H1 (cell line): ENCODE measurements at regions not wholly inside any gene's neighbourhood (a gene's known extent, or its start where the extent isn't known, plus 50 kb on each side); places are given as distances from the start of the nearest gene placed in this dataset.

Experiments
- CBX5 ChIP-seq: fragments of 300-800, 300-1000 bp; sonication (generic); IDR thresholded peaks from 2 replicates; pipeline ENCODE4 v1.7.1; 2016; ENCODE audit warnings: antibody characterized with exemption, low read length, low read depth
- CHD2 ChIP-seq: IDR thresholded peaks from 2 replicates; pipeline ENCODE4 v1.6.1; 2012; ENCODE audit warnings: low read length, improper control_type of control experiment
- CTCF ChIP-seq, 3 experiments: IDR thresholded peaks; 1 replicate in 2 of 3; 2 replicates in 1 of 3; pipeline versions ENCODE4 v1.5.1 to v1.6.1; 2011; ENCODE audit warnings: low read length in 3 of 3, mild to moderate bottlenecking in 3 of 3, inconsistent platforms in 2 of 3, low read depth in 1 of 3, moderate library complexity in 1 of 3; ENCODE audit not compliant: insufficient read depth in 1 of 3; ENCODE audit errors: control extremely low read depth in 1 of 3
- EGR1 ChIP-seq: IDR thresholded peaks from 2 replicates; pipeline ENCODE4 v1.6.1; 2011; ENCODE audit warnings: low read depth, low read length, borderline replicate concordance
- RAD21 ChIP-seq, 2 experiments: IDR thresholded peaks in 1 of 2; conservative IDR thresholded peaks in 1 of 2; 2 replicates each; pipeline ENCODE4 v1.6.1; 2011; ENCODE audit warnings: low read depth in 2 of 2, low read length in 2 of 2, improper control_type of control experiment in 1 of 2, inconsistent platforms in 1 of 2, mild to moderate bottlenecking in 1 of 2, moderate library complexity in 1 of 2
- SP4 ChIP-seq: IDR thresholded peaks from 2 replicates; pipeline ENCODE4 v1.6.1; 2012; ENCODE audit warnings: low read length, inconsistent platforms
- TAF1 ChIP-seq: IDR thresholded peaks from 2 replicates; pipeline ENCODE4 v1.6.1; 2011; ENCODE audit warnings: mild to moderate bottlenecking, low read depth, low read length

GRCh38 chr18:26746826-26747475, 118.6 kb downstream of the AQP4 start (continued):
- TF ChIP-seq SP4: no peak
- TF ChIP-seq EGR1: no peak
- no peak for TF ChIP-seq CBX5
- TF ChIP-seq CTCF (IDR thresholded peaks at IDR 0.05; ENCODE audit: control extremely low read depth in 1 of 3, insufficient read depth in 1 of 3, low read depth in 1 of 3, low read length in 3 of 3): no peak
- TF ChIP-seq CHD2: no peak
- TF ChIP-seq TAF1: no peak
- TF ChIP-seq RAD21 (IDR thresholded peaks at IDR 0.05 in 1 of 2, conservative IDR thresholded peaks at IDR 0.05 in 1 of 2; ENCODE audit: low read depth in 2 of 2, low read length in 2 of 2): no peak
